ENCODE measurements at regions not wholly inside any gene's neighbourhood (a gene's known extent, or its start where the extent isn't known, plus 50 kb on each side); places are given as distances from the start of the nearest gene placed in this dataset.

- TF ChIP-seq CTCF (conservative IDR thresholded peaks at IDR 0.05) (no peak), ZFX (IDR thresholded peaks at IDR 0.05) (no peak)
- no peak overlapping the region for H3K27ac ChIP-seq
Measured at GRCh38 chr18:43481069-43481468, 203.8 kb upstream of the SYT4 start.

- TF ChIP-seq CTCF (conservative IDR thresholded peaks at IDR 0.05) (no peak), ZFX (IDR thresholded peaks at IDR 0.05) (no peak)
- H3K27ac ChIP-seq, result no peak overlapping the region
Measured at GRCh38 chr18:43482136-43482535, 204.8 kb upstream of the SYT4 start.

- H3K27ac ChIP-seq, result no peak overlapping the region
- TF ChIP-seq CTCF (conservative IDR thresholded peaks at IDR 0.05), result no peak
- no peak for TF ChIP-seq ZFX (IDR thresholded peaks at IDR 0.05)
Measured at GRCh38 chr18:43482600-43482999, 205.3 kb upstream of the SYT4 start.

- no peak for TF ChIP-seq ZFX (IDR thresholded peaks at IDR 0.05)
- TF ChIP-seq CTCF (conservative IDR thresholded peaks at IDR 0.05), result no peak
- H3K27ac ChIP-seq, result no peak overlapping the region
Measured at GRCh38 chr18:43484710-43485109, 207.4 kb upstream of the SYT4 start.

- no peak overlapping the region for H3K27ac ChIP-seq
- no peak for TF ChIP-seq ZFX (IDR thresholded peaks at IDR 0.05)
- TF ChIP-seq CTCF (conservative IDR thresholded peaks at IDR 0.05), result no peak
Measured at GRCh38 chr18:43485545-43485963, 208.3 kb upstream of the SYT4 start.

- no peak for TF ChIP-seq ZFX (IDR thresholded peaks at IDR 0.05)
- no peak for TF ChIP-seq CTCF (conservative IDR thresholded peaks at IDR 0.05)
- H3K27ac ChIP-seq, result no peak overlapping the region
Measured at GRCh38 chr18:43486462-43486861, 209.2 kb upstream of the SYT4 start.

- no peak for TF ChIP-seq ZFX (IDR thresholded peaks at IDR 0.05)
- no peak for TF ChIP-seq CTCF (conservative IDR thresholded peaks at IDR 0.05)
- H3K27ac ChIP-seq, result no peak overlapping the region
Measured at GRCh38 chr18:43501099-43501498, 223.8 kb upstream of the SYT4 start.
